NCI-H460 (cell line): ENCODE measurements at regions not wholly inside any gene's neighbourhood (a gene's known extent, or its start where the extent isn't known, plus 50 kb on each side); places are given as distances from the start of the nearest gene placed in this dataset.

Source experiments
- DNase-seq: peaks from one replicate; pipeline ENCODE4 v3.0.0-alpha.2; 2016; ENCODE audit warnings: low read depth; ENCODE audit errors: extremely low read depth

DNA sequence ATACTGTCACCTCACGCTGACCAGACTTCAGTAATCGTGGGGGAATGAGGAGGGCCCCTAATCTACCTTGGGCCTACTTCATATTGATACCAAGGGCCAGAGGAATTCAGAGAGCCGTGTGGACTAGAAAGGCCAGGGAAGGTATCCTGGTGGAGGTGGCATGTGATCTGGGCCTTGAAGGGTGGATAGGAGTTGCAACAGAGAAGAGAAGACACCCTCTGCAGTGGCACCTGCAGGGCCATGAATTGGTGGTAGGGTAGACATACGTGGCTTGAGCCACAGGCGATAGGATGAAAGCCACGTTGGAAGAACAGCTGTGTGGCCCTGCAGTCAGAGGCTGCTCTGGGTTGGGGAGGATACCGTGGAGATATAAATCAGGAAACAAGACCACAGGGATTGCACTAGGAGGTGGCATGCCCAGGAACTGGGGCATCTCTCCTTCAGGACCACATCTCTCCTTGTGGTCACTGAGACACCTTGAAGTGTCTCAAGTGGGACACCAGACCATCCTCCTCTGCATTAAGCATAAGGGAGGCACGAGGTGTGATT, 141.4 kb downstream of the CYP26B1 start:
- DNase-seq = no peak

DNA sequence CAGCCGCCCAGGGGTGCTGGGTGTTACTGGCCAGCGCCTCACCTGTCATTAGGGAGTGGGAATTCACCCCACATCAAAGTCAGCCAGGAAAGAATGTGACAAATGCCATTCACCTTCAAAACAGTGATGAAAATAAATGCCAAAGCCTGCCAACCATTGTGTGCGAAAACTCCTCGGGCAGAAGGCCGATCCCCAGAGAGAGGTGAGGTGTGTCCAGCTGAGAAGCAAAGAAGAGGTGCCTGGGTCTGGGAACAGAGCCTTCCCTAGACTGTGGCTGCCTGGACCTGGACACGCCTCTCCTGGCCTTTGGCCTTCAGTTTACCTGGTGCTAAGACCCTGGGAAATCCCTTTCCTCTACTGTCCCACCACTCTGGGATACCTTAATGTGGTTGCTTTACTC, 142.7 kb downstream of the CYP26B1 start:
- no peak for DNase-seq

DNA sequence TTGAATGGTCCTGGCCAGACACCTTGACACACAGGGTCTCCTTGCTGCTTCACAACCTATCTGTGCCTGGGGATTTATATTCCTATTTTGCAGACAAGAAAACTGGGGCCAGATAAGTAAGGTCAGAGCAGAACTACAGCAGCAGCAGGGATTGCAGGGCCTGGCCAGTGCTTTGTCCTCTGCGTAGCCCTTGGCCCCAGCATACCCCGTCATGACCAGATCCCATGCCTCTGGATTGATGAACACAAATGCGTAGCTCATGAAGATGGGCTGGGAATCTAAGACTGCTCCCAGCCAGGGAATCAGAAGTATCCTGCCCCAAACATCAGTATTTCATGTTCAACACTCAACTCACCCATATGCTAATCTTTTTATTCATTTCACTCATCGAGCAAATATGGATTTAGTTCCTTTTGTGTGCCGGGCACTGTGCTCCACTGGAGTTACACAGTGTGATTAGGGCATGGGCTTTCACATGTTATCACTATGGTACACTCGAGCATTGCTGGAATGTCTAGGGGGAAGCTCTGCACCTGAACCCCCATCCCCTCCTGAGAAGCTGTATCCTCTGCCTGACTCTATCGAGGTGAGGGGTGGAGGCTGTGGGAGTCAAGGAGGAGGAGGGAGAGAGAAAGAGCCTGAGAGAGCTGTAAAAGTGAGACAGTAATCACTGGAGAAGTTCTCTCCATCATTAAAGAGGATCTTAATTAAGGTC, 143.3 kb downstream of the CYP26B1 start:
- DNase-seq = no peak

DNA sequence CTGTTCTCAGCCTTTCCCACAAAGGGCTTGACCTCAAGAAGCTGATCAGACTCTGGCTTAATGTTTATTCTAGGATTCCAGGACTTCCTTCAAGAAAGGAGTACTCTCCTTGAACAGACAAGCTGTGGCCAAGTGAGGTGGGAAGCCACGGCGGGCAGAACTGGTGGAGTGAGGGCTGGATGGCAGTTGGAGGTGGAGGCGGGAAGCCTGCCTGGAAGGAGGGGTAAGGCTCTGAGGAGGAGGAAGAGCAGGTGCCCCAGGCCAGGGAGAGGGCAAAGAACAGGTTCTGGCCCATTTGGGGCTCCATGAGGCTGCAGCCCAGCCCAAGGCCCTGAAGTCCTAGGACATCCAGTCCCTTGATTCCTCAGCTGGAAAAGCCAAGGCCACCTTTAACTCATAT, 143.9 kb downstream of the CYP26B1 start:
- no peak for DNase-seq

DNA sequence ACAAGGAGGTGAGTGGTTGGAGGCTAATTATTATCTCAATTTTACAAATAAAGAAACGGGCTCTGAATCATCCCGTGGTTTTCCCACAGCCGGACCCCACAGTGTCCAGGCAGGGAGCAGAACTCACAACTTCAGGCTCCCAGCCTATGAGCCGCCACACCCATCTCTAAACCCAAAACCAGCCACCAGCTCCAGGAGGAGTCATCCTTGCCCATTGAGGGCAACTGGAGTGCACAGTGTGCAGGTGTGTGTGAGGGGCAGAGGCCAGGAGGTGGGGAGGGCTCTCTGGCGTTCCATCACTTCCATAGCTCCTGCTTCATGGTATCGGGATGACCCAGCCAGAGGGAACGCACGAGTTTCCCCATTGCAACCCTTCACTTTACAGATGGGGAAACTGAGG, 144.5 kb downstream of the CYP26B1 start:
- DNase-seq = no peak

DNA sequence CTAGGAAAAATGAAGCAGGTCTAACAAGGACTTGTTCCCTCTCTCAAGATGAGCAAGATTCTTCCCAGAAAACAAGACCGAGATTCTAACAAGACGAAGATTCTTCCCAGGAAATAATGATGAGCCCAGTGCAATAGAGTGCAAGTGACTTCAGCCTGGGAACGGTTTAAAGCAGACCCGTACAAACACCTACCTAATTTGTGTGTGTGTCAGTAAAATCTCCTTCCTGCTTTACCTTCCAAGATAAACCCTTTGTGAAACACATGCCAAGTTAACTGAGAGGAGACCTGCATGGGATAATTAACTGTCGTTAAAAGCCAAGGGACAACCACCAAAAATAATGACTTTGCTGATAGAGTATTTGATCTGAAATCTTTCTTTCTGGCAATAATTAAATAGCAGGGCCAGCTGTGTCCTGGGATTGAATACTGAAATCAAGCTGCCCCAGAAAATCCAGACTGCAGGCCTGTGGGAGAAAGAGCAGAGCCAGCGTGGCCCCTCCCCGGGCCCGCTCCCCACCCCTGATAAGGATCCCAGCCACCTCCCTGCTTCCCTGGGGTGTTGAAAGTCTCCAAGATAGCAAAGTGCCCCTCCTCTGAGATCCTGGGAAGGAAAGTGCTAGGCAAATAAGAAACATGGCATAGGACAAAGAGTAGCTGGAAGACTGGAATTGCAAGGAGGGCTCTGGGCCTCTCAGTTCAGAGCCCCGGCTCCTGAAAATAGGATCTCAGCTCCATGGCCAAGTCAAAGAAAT, 145.5 kb downstream of the CYP26B1 start:
- no peak for DNase-seq

DNA sequence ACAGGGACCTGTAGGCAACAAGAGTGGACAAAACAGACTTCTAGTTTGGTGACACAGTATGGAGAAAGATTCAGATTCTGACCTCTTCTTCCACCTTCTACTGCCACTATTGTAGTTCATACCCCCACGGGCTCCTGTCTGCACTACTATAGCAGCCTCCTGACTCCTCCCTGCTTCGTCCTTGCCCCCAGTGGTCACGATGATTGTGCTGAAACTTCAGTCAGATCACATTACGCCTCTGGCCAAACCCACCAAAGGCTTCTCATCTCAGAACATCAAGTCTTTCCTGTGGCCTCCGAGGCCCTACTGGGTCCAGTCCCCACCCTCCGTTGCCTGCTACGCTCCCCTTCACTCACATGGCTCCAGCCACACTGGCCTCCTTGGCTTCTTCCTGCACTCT, 147.6 kb downstream of the CYP26B1 start:
- DNase-seq = no peak

DNA sequence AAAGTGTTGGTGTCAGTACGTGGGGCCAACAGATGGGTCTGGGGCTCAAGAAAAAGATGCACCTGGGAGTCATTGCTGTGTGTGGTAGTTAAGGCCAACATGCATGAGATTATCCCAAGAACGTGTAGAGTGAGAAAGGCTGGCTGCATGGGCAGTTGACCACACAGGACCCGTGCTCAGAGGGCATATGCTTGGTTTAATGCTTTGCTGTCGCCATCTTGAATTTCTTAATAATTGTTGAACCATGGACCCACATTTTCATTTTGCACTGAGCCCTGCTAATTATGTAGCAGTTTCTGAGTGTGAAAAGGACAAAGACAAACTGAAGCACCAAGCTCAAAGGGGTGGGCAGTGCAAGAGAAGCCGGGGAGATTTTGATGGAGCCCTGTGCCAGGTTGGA, 148.1 kb downstream of the CYP26B1 start:
- no peak for DNase-seq

DNA sequence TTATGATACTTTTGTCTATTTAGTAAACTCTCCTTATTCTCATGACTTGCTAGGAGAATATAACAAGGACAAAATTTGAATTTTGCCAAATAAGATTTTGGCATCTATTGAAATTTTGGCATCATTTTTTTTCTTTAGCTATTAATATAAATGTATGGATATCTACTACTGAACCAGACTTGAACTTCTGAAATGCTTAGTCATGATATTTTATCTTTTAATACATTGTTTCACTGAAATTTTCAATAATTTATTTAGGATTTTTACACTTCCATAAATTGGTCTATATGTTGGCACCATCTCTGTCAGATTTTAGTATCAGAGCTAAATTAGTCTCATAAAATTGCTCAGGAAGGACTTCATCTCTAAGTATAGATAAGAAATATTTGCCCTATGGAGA, 149.8 kb downstream of the CYP26B1 start:
- DNase-seq = no peak

DNA sequence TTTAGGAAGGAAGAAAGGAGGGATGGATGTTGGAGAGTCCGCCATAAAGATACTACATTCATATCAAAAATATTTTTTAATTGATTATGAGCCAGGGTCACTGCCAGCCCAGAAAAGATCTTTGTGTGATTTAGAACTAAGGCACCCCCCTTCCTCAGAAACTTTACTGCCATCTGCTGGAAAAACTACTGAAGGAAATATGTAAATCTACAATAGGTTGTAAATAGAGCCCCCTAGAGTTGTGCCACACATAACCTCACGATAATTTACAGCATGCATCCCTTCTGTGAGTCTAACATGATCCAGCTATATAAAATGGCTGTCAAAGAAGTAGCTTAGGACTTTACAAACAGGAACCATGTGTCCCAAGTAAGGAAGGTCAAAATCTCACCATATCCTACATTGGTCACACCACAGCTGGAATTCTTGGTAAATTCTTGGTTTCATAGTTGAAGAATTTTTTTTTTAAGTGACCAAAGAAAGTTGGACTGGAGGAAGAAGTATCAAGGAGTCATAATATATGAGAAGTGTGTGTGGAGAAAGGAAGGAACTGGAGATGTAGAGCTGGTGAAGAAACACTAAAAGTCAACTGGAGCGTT, 152.5 kb downstream of the CYP26B1 start:
- DNase-seq = no peak

DNA sequence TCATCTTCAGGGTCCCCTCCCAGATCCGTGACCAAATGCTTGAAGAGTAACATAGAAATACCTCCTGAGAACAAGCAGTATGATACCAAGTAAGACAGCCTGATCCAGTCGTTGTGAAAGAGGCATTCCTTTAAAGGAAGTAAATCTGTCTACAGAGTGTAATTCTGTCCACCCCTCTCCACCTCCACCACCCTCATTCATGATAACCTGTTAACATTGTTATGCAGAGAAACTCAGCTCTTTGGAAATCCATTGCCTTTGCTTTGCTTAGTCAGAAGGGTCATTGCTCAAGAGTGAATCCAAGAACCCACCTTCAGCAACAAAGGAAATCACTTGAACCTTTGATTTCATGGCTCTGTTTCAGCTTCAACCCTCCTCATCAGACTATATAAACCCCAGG, 155.6 kb downstream of the CYP26B1 start:
- DNase-seq = no peak

DNA sequence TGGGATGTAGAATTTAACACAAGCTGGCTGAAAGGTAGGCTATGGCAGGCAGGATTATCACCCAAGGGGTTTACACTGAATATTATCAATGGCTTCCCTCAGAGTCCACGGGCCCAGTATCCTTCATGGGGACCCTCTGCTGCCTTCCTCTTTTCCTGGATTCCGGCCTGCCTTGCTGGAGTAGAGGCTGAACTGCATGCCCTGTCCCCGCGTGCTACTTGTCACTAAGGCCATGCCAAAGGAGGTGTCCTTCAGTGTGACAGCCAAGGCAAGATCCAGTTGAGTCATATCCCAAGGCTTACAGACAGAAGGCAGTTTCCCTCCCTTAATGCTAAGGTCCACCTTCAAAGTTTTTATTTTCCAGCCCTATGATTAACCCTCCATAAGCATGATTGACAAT, 156.3 kb downstream of the CYP26B1 start:
- no peak for DNase-seq

DNA sequence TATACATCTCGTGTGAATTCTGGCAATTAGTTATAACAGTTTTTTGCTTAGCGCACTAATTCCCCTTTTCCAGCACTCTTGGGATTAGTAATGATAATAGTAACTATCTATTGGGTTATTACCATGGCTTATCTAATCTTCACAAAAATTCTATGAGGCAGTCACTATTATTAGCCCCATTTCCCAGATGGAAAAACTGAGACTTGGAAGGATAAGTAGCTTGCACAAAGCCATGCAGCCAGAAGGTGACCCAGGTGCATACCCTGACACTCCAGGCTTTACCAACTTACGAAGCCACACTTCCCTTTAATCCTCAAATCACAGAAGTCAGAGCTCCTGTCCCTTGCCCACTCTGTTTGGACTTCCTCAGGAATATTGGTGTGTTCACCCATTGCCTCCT, 156.8 kb downstream of the CYP26B1 start:
- DNase-seq = no peak

DNA sequence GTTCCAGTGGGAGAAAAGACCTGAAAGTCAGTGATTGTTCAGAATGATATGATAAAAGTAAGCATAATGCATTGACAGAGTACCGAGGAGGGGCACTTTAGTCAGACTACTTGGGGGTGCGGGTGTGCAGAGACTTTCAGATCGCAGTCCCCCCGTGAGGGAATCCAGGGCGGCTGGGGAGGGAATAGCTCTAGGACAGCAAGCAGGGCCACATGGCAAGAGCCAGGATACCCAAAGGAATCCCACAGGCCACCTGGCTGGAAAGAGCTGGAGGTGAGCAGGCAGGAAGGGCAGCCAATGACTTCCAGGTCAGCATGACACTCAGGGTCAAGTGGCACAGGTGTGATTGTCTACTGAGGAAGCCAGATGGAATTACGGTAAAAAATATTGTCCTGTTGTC, 157.5 kb downstream of the CYP26B1 start:
- no peak for DNase-seq

DNA sequence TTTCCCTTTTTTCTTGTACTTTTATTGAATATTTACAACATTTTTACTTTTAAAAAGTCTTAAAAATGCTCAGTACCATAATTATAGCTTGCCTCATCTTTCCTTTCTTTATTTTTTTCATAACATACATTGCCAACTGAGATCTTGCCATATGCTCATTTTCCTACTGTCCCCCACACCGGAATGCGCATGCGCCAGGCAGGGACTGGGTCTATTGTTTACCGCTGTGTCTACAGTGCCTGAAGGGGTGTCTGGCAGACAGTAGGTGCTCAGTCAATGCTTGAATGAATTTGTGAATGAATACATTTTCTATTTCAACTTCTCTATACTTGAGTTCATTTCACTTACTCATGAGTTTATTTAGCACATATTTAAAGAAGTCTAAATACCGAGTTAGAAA, 158.0 kb downstream of the CYP26B1 start:
- DNase-seq = no peak

DNA sequence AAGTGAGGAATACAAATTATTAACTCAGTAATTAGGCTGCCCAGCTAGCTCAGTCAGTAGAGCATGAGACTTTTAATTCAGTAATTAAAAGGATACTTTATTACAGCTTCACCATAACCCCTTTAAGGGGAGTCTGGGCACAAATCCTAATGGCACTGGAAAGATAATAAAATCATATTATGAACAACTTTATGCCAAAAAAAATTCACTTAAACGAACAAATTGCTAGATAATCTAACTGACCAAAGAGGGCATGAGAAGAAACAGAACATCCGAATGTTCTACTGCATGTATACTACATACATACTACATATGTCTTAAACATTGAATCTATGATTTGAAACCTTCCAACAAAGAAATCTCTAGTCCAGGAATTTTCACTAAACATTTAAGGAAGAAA, 159.5 kb downstream of the CYP26B1 start:
- no peak for DNase-seq

DNA sequence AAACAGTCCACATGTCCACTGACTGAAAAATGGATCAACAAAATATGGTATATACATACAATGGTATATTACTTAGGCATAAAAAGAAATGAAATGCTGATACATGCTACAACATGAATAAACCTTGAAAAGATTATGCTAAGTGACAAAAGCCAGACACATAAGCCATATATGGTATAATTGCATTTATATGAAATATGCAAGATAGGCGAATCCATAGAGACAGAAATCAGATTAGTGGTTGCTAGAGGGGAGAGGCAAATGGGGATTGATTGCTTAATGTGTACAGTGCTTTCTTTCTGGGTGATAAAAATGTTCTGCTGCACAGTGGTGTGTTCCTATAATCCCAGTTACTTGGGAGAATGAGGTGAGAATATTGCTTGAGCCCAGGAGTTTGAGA, 171.0 kb downstream of the CYP26B1 start:
- no peak for DNase-seq

DNA sequence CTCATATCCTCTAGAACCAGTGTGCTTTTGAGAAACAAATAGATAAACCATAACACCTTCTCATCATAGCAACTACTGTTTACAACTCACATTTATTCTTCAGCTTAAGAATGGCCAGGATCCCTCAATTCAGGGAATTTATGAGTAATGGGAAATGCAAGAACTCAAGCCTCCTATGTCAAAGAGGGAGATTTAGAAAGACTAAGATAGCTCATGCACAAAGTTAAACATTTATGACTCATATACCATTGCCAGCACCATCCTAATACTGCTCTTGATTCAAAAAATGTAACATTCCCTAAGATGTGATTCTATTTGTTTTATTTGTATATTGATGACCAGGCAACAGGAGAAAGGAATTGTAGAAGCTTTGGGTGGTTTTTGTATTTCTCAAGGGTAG, 172.8 kb downstream of the CYP26B1 start:
- DNase-seq = no peak

DNA sequence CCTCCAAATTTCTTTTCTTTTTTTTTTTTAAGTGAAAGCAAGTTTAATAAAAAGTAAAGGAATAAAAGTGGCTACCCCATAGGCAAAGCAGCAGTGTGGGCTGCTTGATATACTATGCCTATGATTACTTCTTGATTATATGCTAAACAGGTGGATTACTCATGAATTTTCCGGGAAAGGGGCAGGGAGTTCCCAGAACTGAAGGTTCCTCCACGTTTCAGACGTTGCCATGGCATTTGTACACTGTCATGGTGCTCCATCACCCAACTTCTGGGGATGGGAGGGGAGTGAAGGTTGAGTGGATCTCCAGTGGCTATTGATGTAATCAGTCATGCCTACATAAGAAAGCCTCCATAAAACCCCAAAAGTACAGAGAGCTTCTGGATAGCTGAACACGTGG, 176.2 kb downstream of the CYP26B1 start:
- no peak for DNase-seq

DNA sequence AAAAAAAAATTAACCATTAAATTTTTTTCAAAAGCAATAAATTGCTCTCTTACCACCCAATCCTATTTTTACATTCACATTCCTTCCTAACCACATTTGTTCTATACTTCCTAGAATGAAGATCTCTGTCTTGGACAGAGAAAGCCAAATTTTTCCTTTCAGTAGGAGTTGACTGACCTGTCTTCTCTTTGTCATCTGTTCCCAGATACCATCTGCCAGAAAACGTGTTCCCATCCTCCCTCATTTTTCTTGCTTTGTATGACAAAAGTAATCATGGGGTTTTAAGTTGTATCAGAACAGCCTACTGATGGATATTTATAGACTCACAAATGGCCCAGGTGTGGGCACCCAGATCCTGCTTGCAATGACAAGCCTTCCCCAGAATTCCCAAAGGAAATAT, 182.1 kb downstream of the CYP26B1 start:
- DNase-seq = no peak

DNA sequence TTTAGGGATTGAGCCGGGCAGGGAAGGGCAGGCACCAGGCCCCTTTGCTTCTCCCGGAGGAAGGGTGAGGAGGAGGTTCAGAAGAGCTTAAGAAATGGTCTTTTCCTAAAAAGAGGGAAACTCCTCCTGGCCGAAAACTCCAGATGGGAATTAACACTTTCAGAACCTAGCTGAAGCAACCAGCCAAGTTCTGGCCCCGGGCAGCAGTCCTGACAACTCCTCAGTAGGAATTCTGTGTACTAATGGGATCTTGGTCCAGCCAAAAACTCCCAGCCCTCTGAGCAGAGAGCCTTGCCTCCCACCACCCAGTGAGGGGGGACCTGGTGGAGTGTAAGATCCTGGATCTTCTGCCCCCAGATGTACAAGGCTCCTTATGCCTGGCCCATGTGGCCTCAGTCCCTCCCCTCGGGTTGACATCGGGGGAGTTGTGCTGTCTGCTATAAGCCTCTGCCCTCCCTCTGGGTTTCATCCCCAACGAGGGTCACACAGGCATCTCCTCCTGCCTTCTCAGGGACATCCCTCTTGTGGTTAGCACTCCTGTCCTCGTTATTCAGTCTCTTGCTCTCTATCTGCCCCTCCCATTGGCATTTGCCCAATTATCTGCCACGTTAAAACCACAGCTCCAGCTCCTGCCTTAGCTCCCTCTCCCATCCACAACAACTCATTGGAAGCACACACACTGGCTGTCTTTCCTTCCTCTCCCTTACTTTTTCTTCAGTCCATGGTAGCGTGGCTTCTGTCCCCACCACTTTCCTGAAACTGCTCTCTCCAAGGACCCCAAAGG, 184.6 kb downstream of the CYP26B1 start:
- DNase-seq = no peak
